GM18873 (cell line): ENCODE measurements at regions not wholly inside any gene's neighbourhood (a gene's known extent, or its start where the extent isn't known, plus 50 kb on each side); places are given as distances from the start of the nearest gene placed in this dataset.
"Not testable (repeated sequence)": the region's sequence is repeated elsewhere in the genome, so short reads cannot be mapped to it uniquely, and the experiment has no call there.

Source experiments
- ATAC-seq: cut with Tn5 transposase; IDR thresholded peaks from one replicate; pipeline ENCODE4 v1.9.1; 2021; ENCODE audit warnings: mild to moderate bottlenecking, moderate library complexity, moderate number of reproducible peaks; ENCODE audit not compliant: unreplicated experiment, low FRiP score

DNA sequence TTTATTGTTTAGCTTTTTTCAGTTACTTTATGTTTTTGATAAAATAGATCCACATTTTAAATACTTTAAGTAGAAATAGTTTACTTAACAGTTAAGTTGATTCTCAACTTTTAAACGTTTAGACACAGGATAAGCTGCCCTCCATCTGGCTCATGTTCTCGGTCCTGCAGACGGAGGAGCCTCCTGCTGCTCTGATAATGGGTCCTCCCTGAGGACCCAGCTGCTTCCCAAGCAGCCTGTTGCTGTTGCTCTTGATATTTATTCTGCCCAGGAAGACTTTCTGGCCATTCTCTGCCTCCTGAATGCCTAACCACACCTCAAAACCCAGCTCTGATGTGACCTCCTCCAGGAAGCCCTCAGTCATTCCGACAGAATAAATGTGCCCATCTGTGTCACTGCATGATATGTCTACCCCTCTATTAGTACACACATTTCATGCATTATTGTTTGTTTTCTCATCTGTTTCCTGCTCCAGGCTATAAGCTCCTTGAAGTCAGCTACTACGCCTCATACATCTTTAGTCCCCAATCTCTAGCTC lies 267.2 kb upstream of the MSX2 start:
- ATAC-seq: no peak

DNA sequence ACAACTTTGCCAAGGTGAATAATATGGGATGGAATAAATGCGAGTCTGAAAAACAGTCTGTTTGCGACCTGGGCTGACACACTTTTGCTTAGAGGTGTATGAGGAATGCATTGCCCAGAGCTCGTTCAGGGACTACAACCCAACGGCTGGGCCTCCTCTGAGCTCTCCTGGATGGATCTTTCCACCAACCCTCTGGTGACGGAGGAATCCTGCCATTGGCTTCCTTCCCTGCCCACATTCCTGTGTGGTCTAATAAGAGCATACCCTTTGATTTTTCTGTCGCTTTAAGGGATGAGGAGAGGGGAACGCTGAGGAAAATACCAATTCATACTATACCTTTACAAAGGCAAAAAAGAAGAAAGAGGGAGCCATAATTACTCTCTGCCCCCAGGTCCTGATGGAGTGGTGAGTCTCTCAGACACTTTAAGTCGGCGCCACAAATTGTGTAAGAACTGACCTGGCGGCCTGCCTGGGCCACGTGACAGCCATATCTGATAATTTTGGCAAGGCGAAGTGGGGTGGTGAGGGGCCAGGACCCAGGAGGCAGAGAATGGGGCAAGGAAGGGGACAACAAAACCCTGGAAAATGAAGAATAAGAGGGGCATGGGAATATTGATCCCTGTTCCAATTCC lies 265.2 kb upstream of the MSX2 start:
- ATAC-seq: no peak

GRCh38 chr5:174459832-174460448 lies 264.4 kb upstream of the MSX2 start:
- ATAC-seq: no peak

DNA sequence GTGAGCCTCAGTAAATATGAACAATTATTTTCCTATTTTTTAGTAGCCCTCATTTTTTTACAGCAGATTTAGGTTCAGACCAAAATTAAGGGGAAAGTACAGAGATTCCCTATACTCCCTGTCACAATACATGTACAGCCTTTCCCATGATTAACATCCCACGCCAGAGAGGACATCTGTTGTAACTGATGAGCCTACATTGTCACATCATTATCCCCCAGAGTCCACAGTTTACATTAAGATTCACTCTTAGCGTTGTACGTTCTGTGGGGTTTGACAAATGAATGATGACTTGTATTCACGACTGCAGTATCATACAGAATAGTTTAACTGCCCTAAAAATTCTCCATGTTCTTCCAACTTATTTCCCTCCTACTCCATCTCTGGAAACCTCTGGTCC lies 262.3 kb upstream of the MSX2 start:
- ATAC-seq: no peak

- ATAC-seq: no peak
These were observed 259.7 kb upstream of the MSX2 start for GRCh38 chr5:174464504-174465165.

- ATAC-seq: not testable (repeated sequence)
These were observed 252.9 kb upstream of the MSX2 start for GRCh38 chr5:174471528-174471927.

GRCh38 chr5:174472956-174473355 lies 251.4 kb upstream of the MSX2 start:
- ATAC-seq: no peak

DNA sequence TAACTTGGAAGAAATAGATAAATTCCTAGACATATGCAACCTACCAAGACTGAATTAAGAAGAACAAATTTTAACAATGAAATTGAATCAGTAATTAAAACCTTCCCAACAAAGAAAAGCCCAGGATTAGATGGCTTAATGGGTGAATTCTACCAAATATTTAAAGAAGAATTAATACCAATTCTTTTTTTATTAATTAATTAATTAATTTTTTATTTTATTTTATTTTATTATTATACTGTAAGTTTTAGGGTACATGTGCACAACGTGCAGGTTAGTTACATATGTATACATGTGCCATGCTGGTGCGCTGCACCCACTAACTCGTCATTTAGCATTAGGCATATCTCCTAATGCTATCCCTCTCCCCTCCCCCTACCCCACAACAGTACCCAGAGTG lies 248.4 kb upstream of the MSX2 start:
- ATAC-seq: not testable (repeated sequence)

DNA sequence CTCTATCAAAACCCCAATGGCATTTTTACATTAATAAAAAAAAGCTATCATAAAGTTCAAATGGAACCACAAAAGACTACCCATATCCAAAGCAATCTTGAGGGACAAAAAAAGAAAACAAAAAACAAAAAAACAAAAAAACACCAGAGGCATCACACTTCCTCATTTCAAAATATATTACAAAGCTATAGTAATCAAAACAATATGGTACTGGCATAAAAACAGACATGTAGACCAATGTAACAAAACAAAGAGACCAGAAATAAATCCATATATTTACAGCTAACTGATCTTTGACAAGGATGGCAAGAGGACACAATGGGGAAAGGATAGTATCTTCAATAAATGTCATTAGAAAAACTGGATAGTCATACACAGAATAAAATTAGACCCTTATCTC lies 245.1 kb upstream of the MSX2 start:
- no peak for ATAC-seq

GRCh38 chr5:174481737-174482136 lies 242.6 kb upstream of the MSX2 start:
- no peak for ATAC-seq

DNA sequence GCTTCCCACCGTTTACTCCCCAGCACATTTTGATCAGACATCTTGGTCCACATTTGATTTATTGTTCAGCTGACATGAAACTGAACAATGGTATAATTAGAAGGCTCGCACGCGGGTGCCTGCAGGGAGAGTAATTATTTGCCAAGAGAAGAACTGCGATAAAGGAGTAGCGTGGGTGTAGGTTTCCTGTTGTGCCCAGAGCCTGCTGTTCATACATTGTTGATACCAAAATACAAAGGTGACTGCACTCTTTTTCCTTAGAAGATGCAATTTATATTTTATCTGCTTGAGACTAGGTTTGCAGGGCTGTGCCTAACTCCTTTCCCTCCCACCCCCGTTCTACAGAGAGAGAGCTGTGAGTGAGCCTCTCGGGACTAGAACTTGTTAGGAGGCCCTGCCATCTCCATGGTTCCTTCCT lies 241.8 kb upstream of the MSX2 start:
- no peak for ATAC-seq

DNA sequence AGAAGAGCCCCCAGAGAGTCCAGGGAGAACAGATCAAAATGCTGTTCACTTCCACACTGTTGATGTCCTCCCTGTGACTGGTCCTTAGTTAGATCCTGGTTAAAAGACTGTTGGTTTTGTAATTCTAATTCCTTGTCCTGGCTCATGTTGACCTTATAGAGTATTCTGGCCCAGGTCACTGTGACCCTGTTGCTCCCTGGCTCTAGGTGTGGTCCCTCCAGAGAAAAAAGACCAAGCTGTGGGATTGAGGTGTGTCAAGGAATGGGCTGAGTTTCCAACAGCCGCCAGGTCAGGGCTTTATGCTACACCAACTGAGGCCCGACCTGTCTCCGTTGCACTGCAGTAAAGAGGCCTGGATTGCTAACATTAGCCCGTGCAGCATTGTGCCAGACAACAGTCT lies 241.0 kb upstream of the MSX2 start:
- ATAC-seq: no peak

DNA sequence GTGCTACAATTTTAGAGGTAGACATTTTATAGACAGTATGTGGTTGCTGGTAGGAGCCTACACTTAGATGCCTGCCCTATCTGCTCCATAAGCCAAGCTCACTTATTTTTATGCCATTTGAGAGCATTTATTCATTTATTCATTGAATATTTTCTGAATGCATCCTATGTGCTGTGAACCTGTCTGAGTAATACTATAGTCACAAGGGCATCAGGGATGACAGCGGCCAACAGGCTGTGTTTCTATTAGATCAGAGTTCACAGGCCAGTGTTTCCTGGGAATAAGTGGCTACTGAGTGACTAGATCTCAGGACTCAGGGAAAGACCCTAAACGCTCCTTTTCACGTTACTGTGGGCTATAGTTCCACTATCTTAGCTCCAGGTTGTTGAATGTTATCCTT lies 235.2 kb upstream of the MSX2 start:
- no peak for ATAC-seq

DNA sequence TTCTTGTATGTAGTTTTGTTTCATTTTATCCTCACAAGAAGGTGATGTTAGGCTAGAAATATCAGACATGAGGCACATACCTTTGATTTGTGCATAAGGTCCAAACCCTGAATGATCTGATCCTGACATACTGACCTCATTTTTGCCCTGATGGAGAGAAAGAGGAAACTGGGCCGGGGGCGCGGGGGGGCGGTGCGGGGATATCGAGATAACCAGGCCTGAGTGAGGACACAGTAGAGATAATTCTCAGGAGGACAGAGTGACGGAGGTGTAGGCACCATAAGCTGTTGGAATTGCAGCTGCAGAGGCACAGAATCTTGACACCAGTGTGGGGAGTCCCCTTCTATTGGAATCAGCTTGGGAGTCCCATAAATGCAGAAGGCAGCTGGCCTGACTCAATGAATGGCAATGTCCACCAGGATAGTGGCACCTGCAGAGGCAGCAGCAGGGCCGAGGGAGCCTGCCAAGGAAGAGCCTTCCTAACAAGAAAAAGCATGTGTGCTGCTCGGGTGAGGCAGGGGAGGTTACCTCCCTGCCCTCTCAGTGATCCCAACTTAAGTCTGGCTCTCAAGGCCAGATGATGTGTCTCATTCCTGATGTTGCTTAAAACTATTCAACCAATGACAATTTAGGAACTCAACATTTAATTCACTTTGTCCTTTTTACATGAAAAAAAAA lies 234.3 kb upstream of the MSX2 start:
- ATAC-seq: no peak

DNA sequence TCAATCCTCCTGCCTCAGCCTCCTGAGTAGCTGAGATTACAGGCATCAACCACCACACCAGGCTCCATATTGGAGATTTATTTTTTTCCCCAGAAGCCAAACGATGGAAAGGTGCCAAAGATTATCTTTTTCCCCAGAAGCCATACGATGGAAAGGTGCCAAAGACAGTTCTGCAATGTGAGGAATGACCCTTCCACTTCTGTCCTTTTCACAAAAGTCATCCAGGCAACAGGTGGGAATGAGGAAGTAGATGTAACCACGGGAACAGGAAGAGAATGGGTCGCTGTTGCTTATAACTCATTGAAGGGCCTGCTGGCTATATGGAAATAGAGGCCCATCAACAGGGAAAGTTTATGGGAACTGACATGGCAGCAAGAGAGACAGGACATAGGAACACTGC lies 233.7 kb upstream of the MSX2 start:
- no peak for ATAC-seq

- ATAC-seq: no peak
These were observed 233.1 kb upstream of the MSX2 start for GRCh38 chr5:174491265-174491664.

- ATAC-seq: no peak
These were observed 232.5 kb upstream of the MSX2 start for GRCh38 chr5:174491761-174492350.

- no peak for ATAC-seq
These were observed 230.9 kb upstream of the MSX2 start for GRCh38 chr5:174493530-174493929.

- not testable (repeated sequence) for ATAC-seq
These were observed 226.4 kb upstream of the MSX2 start for GRCh38 chr5:174497939-174498338.

GRCh38 chr5:174498575-174498974 lies 225.8 kb upstream of the MSX2 start:
- not testable (repeated sequence) for ATAC-seq

- ATAC-seq: no peak
These were observed 223.7 kb upstream of the MSX2 start for GRCh38 chr5:174500636-174501035.
